ENCODE measurements at regions not wholly inside any gene's neighbourhood (a gene's known extent, or its start where the extent isn't known, plus 50 kb on each side); places are given as distances from the start of the nearest gene placed in this dataset.

- no peak for DNase-seq (ENCODE audit: low read depth)
These were observed 123.7 kb upstream of the CPEB4 start for GRCh38 chr5:173764332-173765028.

GRCh38 chr5:173765029-173765644 lies 123.0 kb upstream of the CPEB4 start:
- DNase-seq (ENCODE audit: low read depth), result no peak

GRCh38 chr5:173765661-173766060 lies 122.5 kb upstream of the CPEB4 start:
- DNase-seq (ENCODE audit: low read depth), result no peak

GRCh38 chr5:173767574-173768266 lies 120.4 kb upstream of the CPEB4 start:
- DNase-seq (ENCODE audit: low read depth), result no peak

- DNase-seq (ENCODE audit: low read depth), result no peak
These were observed 119.8 kb upstream of the CPEB4 start for GRCh38 chr5:173768267-173768806.

- no peak for DNase-seq (ENCODE audit: low read depth)
These were observed 119.3 kb upstream of the CPEB4 start for GRCh38 chr5:173768891-173769290.

- DNase-seq (ENCODE audit: low read depth), result no peak
These were observed 117.5 kb upstream of the CPEB4 start for GRCh38 chr5:173770637-173771036.

GRCh38 chr5:173771121-173771724 lies 116.9 kb upstream of the CPEB4 start:
- no peak for DNase-seq (ENCODE audit: low read depth)

- DNase-seq (ENCODE audit: low read depth), result no peak
These were observed 116.3 kb upstream of the CPEB4 start for GRCh38 chr5:173771725-173772383.

- DNase-seq (ENCODE audit: low read depth), result no peak
These were observed 115.6 kb upstream of the CPEB4 start for GRCh38 chr5:173772384-173773059.

- no peak for DNase-seq (ENCODE audit: low read depth)
These were observed 113.8 kb upstream of the CPEB4 start for GRCh38 chr5:173774271-173774761.

- DNase-seq (ENCODE audit: low read depth), result no peak
These were observed 112.6 kb upstream of the CPEB4 start for GRCh38 chr5:173775261-173776197.

GRCh38 chr5:173777149-173777548 lies 111.0 kb upstream of the CPEB4 start:
- no peak for DNase-seq (ENCODE audit: low read depth)

- DNase-seq (ENCODE audit: low read depth), result no peak
These were observed 110.5 kb upstream of the CPEB4 start for GRCh38 chr5:173777674-173778073.

GRCh38 chr5:173778152-173778782 lies 109.9 kb upstream of the CPEB4 start:
- DNase-seq (ENCODE audit: low read depth), result no peak

- no peak for DNase-seq (ENCODE audit: low read depth)
These were observed 109.3 kb upstream of the CPEB4 start for GRCh38 chr5:173778784-173779304.

GRCh38 chr5:173780235-173781234 lies 107.6 kb upstream of the CPEB4 start:
- no peak for DNase-seq (ENCODE audit: low read depth)

- no peak for DNase-seq (ENCODE audit: low read depth)
These were observed 106.7 kb upstream of the CPEB4 start for GRCh38 chr5:173781432-173781815.
